SK-N-SH (cell line): ENCODE measurements at regions not wholly inside any gene's neighbourhood (a gene's known extent, or its start where the extent isn't known, plus 50 kb on each side); places are given as distances from the start of the nearest gene placed in this dataset.

Experiments used
- CTCF ChIA-PET: fragments of 300-600, 350-600 bp; formaldehyde crosslinking; extraction: SDS; loops from one replicate; lab custom pipeline; 2021; lab: Yijun Ruan, JAX
- POLR2A ChIA-PET: fragments of 350-600 bp; sonication (Branson Sonifier 250); formaldehyde crosslinking; extraction: SDS; loops from one replicate; lab custom pipeline; 2020; ENCODE audit warnings: antibody characterized with exemption, inconsistent platforms; lab: Yijun Ruan, JAX
- DNase-seq: peaks from one replicate; pipeline ENCODE4 v3.0.0; 2012
- H2AFZ ChIP-seq: fragments of 200-600 bp; sonication (generic); 2 replicates; pipeline ENCODE4 v1.8.1; 2016; ENCODE audit warnings: antibody characterized with exemption, mild to moderate bottlenecking, low read depth
- H3F3A ChIP-seq: fragments of 200-600 bp; sonication (generic); replicated peaks from 2 replicates; pipeline ENCODE3; 2016; ENCODE audit warnings: antibody characterized with exemption, mild to moderate bottlenecking; ENCODE audit not compliant: insufficient read depth
- H3K27ac ChIP-seq, 2 experiments: fragments of 200-500 bp in 1 of 2; fragments of 200-600 bp in 1 of 2; sonication (Bioruptor generic) in 1 of 2; sonication (generic), shearing (Covaris generic) in 1 of 2; 2 replicates each; pipeline versions ENCODE4 v1.5.1 to v1.6.1; 2014 to 2016; ENCODE audit warnings: low read depth in 2 of 2, inconsistent platforms in 1 of 2, low read length in 1 of 2, mild to moderate bottlenecking in 1 of 2, mixed read lengths in 1 of 2
- H3K27me3 ChIP-seq: fragments of 200-600 bp; sonication (generic), shearing (Covaris generic); 2 replicates; pipeline ENCODE4 v1.6.1; 2016; ENCODE audit warnings: mixed run types; ENCODE audit not compliant: insufficient read depth
- H3K36me3 ChIP-seq, 2 experiments: fragments of 200-500 bp in 1 of 2; fragments of 200-600 bp in 1 of 2; sonication (Bioruptor generic) in 1 of 2; sonication (generic) in 1 of 2; replicated peaks in 1 of 2; 2 replicates each; pipeline versions ENCODE3 to v1.5.1; 2014 to 2016; ENCODE audit warnings: low read length in 1 of 2, mild to moderate bottlenecking in 1 of 2; ENCODE audit not compliant: insufficient read depth in 2 of 2, control insufficient read depth in 1 of 2
- H3K4me1 ChIP-seq, 2 experiments: fragments of 200-500 bp in 1 of 2; fragments of 200-600 bp in 1 of 2; sonication (Bioruptor generic) in 1 of 2; sonication (generic), shearing (Covaris generic) in 1 of 2; 2 replicates each; pipeline versions ENCODE4 v1.5.1 to v1.6.1; 2014 to 2016; ENCODE audit warnings: low read depth in 1 of 2, low read length in 1 of 2, mixed run types in 1 of 2; ENCODE audit not compliant: insufficient read depth in 2 of 2, control insufficient read depth in 1 of 2
- H3K4me2 ChIP-seq: fragments of 200-600 bp; sonication (generic), shearing (Covaris generic); 2 replicates; pipeline ENCODE4 v1.6.1; 2017; ENCODE audit warnings: mixed run types
- H3K4me3 ChIP-seq, 2 experiments: fragments of 200-500 bp in 1 of 2; fragments of 200-600 bp in 1 of 2; sonication (Bioruptor generic) in 1 of 2; sonication (generic), shearing (Covaris generic) in 1 of 2; 2 replicates each; pipeline versions ENCODE4 v1.5.1 to v1.8.1; 2014 to 2016; ENCODE audit warnings: low read depth in 2 of 2, inconsistent platforms in 1 of 2, low read length in 1 of 2, mild to moderate bottlenecking in 1 of 2, mixed read lengths in 1 of 2, moderate library complexity in 1 of 2
- H3K79me2 ChIP-seq: fragments of 200-600 bp; sonication (generic); 2 replicates; pipeline ENCODE4 v1.8.1; 2017; ENCODE audit warnings: mild to moderate bottlenecking; ENCODE audit not compliant: insufficient read depth
- H3K9ac ChIP-seq: fragments of 200-600 bp; sonication (generic); 2 replicates; pipeline ENCODE4 v1.6.1; 2017; ENCODE audit warnings: mixed run types
- H3K9me2 ChIP-seq: fragments of 200-600 bp; sonication (generic); 2 replicates; pipeline ENCODE4 v1.6.1; 2017; ENCODE audit warnings: mixed run types
- H3K9me3 ChIP-seq: fragments of 200-600 bp; sonication (generic); 2 replicates; pipeline ENCODE4 v1.6.1; 2017; ENCODE audit warnings: mixed run types, mild to moderate bottlenecking, moderate library complexity
- H4K20me1 ChIP-seq: fragments of 200-600 bp; sonication (generic); 2 replicates; pipeline ENCODE4 v1.6.1; 2017; ENCODE audit warnings: mild to moderate bottlenecking, mixed run types; ENCODE audit not compliant: insufficient read depth
- ELF1 ChIP-seq: IDR thresholded peaks from 2 replicates; pipeline ENCODE4 v1.4.0; 2012
- EZH2phosphoT487 ChIP-seq: fragments of 200-600 bp; sonication (generic); IDR thresholded peaks from 2 replicates; pipeline ENCODE4 v1.6.1; 2017; ENCODE audit warnings: low read depth, mixed run types, mild to moderate bottlenecking, antibody characterized with exemption, moderate library complexity, borderline replicate concordance
- FOSL2 ChIP-seq: IDR thresholded peaks from 2 replicates; pipeline ENCODE4 v1.4.0; 2012; ENCODE audit warnings: low read depth, mild to moderate bottlenecking, moderate library complexity, borderline replicate concordance
- GABPA ChIP-seq: IDR thresholded peaks from 2 replicates; pipeline ENCODE4 v1.4.0; 2012; ENCODE audit warnings: low read depth, mild to moderate bottlenecking
- GATA2 ChIP-seq: sonication (generic); formaldehyde crosslinking; IDR thresholded peaks from 2 replicates; pipeline ENCODE4 v1.5.0; 2020; ENCODE audit warnings: mild to moderate bottlenecking, missing genetic modification reagents
- RAD21 ChIP-seq: IDR thresholded peaks from 2 replicates; pipeline ENCODE4 v1.6.1; 2012; ENCODE audit warnings: mild to moderate bottlenecking, low read length
- SIN3A ChIP-seq: IDR thresholded peaks from 2 replicates; pipeline ENCODE4 v1.6.1; 2012; ENCODE audit warnings: low read depth, mild to moderate bottlenecking, low read length, moderate library complexity, borderline replicate concordance
- SMC3 ChIP-seq: IDR thresholded peaks from 2 replicates; pipeline ENCODE4 v1.6.1; 2012; ENCODE audit warnings: low read depth, low read length, improper control_type of control experiment
- TCF12 ChIP-seq: IDR thresholded peaks from 2 replicates; pipeline ENCODE4 v1.4.0; 2012
- TEAD4 ChIP-seq: IDR thresholded peaks from 2 replicates; pipeline ENCODE4 v1.4.0; 2012; ENCODE audit warnings: mild to moderate bottlenecking, borderline replicate concordance; ENCODE audit not compliant: insufficient read depth
- TF ChIP-seq, protein P1 (sequence below): IDR thresholded peaks from 2 replicates; pipeline ENCODE4 v1.6.1; 2012; ENCODE audit warnings: mild to moderate bottlenecking, low read depth, low read length, moderate library complexity
- TF ChIP-seq, protein P2 (sequence below): fragments of 200-600 bp; sonication (generic); IDR thresholded peaks from 2 replicates; pipeline ENCODE4 v1.6.1; 2017; ENCODE audit warnings: antibody characterized with exemption, mild to moderate bottlenecking, moderate library complexity
- TF ChIP-seq, protein P3 (sequence below): IDR thresholded peaks from 2 replicates; pipeline ENCODE4 v1.4.0; 2012; ENCODE audit warnings: low read depth, borderline replicate concordance

DNA sequence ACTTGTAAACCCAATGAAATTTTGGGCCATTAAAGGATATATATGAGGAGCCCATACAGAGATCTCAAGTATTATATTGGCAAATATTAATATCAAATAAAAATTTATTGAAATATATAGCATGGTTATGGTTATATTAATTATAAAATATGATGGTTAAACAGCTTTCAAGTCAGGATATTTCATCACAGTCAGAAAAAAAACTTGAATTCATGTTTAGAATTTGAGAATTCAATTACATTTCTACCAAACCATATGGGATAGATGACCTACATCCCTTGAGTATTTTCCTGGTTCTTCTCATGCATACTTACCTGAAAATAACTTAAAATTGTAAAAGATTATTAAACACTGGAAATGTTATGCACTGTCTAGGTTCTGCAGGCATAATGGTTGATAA is 956.1 kb upstream of the EDIL3 start:
- TF ChIP-seq, protein P1, sequence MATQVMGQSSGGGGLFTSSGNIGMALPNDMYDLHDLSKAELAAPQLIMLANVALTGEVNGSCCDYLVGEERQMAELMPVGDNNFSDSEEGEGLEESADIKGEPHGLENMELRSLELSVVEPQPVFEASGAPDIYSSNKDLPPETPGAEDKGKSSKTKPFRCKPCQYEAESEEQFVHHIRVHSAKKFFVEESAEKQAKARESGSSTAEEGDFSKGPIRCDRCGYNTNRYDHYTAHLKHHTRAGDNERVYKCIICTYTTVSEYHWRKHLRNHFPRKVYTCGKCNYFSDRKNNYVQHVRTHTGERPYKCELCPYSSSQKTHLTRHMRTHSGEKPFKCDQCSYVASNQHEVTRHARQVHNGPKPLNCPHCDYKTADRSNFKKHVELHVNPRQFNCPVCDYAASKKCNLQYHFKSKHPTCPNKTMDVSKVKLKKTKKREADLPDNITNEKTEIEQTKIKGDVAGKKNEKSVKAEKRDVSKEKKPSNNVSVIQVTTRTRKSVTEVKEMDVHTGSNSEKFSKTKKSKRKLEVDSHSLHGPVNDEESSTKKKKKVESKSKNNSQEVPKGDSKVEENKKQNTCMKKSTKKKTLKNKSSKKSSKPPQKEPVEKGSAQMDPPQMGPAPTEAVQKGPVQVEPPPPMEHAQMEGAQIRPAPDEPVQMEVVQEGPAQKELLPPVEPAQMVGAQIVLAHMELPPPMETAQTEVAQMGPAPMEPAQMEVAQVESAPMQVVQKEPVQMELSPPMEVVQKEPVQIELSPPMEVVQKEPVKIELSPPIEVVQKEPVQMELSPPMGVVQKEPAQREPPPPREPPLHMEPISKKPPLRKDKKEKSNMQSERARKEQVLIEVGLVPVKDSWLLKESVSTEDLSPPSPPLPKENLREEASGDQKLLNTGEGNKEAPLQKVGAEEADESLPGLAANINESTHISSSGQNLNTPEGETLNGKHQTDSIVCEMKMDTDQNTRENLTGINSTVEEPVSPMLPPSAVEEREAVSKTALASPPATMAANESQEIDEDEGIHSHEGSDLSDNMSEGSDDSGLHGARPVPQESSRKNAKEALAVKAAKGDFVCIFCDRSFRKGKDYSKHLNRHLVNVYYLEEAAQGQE: no peak
- TF ChIP-seq SMC3: no peak
- no peak for TF ChIP-seq FOSL2
- no peak for TF ChIP-seq TEAD4
- TF ChIP-seq, protein P2, sequence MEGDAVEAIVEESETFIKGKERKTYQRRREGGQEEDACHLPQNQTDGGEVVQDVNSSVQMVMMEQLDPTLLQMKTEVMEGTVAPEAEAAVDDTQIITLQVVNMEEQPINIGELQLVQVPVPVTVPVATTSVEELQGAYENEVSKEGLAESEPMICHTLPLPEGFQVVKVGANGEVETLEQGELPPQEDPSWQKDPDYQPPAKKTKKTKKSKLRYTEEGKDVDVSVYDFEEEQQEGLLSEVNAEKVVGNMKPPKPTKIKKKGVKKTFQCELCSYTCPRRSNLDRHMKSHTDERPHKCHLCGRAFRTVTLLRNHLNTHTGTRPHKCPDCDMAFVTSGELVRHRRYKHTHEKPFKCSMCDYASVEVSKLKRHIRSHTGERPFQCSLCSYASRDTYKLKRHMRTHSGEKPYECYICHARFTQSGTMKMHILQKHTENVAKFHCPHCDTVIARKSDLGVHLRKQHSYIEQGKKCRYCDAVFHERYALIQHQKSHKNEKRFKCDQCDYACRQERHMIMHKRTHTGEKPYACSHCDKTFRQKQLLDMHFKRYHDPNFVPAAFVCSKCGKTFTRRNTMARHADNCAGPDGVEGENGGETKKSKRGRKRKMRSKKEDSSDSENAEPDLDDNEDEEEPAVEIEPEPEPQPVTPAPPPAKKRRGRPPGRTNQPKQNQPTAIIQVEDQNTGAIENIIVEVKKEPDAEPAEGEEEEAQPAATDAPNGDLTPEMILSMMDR: no peak
- TF ChIP-seq SIN3A: no peak
- TF ChIP-seq RAD21: no peak
- TF ChIP-seq ELF1: no peak
- no peak for TF ChIP-seq GABPA
- TF ChIP-seq, protein P3, sequence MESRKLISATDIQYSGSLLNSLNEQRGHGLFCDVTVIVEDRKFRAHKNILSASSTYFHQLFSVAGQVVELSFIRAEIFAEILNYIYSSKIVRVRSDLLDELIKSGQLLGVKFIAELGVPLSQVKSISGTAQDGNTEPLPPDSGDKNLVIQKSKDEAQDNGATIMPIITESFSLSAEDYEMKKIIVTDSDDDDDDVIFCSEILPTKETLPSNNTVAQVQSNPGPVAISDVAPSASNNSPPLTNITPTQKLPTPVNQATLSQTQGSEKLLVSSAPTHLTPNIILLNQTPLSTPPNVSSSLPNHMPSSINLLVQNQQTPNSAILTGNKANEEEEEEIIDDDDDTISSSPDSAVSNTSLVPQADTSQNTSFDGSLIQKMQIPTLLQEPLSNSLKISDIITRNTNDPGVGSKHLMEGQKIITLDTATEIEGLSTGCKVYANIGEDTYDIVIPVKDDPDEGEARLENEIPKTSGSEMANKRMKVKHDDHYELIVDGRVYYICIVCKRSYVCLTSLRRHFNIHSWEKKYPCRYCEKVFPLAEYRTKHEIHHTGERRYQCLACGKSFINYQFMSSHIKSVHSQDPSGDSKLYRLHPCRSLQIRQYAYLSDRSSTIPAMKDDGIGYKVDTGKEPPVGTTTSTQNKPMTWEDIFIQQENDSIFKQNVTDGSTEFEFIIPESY: no peak
- no peak for TF ChIP-seq EZH2phosphoT487
- TF ChIP-seq TCF12: no peak
- TF ChIP-seq GATA2 (CRISPR knock-in tag): no peak
- H3K27me3 ChIP-seq: no peaks in the 10 kb centered on the region
- H3K4me3 ChIP-seq: no peak overlapping the region

More for the DNA sequence above, 956.1 kb upstream of the EDIL3 start:
- CTCF ChIA-PET: no interaction called here
- Histone ChIP-seq H3F3A (no peaks in the 10 kb centered on the region), H3K4me1 (no peaks in the 10 kb centered on the region), H3K4me2 (no peak overlapping the region), H3K79me2 (no peaks in the 10 kb centered on the region; the same call in 1 of the 2 replicates), H4K20me1 (no peaks in the 10 kb centered on the region), H2AFZ (no peak overlapping the region), H3K9ac (no peak overlapping the region), H3K9me2 (no peaks in the 10 kb centered on the region), H3K36me3 (no peaks in the 10 kb centered on the region), H3K9me3 (no peaks in the 10 kb centered on the region), H3K27ac (no peak overlapping the region)
- POLR2A ChIA-PET: no interaction called here
- DNase-seq: no peak
